Activated T-cell treated with anti-CD3 and anti-CD28 coated beads, Interleukin-2, amount 50 U/mL, for 4 hours (primary cell): ENCODE measurements at regions not wholly inside any gene's neighbourhood (a gene's known extent, or its start where the extent isn't known, plus 50 kb on each side); places are given as distances from the start of the nearest gene placed in this dataset.

Experiments used
- ATAC-seq, 2 donors: fragments of 200-7000 bp; cut with Tn5 transposase; one replicate each; pipeline ENCODE4 v1.10.0; 2021
- DNase-seq: peaks from one replicate; pipeline ENCODE4 v3.0.0-alpha.2; 2020
- H3K27me3 Mint-ChIP-seq: one replicate; pipeline ENCODE4 v1.8.0; 2021; ENCODE audit warnings: low read depth, mixed read lengths
- H3K36me3 Mint-ChIP-seq: one replicate; pipeline ENCODE4 v1.8.0; 2022; ENCODE audit warnings: mixed read lengths; ENCODE audit not compliant: insufficient read depth
- H3K4me1 Mint-ChIP-seq: one replicate; pipeline ENCODE4 v1.8.0; 2021; ENCODE audit warnings: low read depth, mixed read lengths
- H3K4me3 Mint-ChIP-seq: one replicate; pipeline ENCODE4 v1.8.0; 2021; ENCODE audit warnings: mild to moderate bottlenecking, moderate library complexity, mixed read lengths
- H3K9me3 Mint-ChIP-seq: one replicate; pipeline ENCODE4 v1.8.0; 2021; ENCODE audit warnings: mixed read lengths

- DNase-seq (no peak), ATAC-seq (no peak)
- Mint-ChIP-seq H3K4me3 (no peak overlapping the region), H3K9me3 (no peaks in the 10 kb centered on the region), H3K4me1 (peaks cover 13% of the 10 kb centered on the region), H3K27me3 (peaks cover 11% of the 10 kb centered on the region), H3K36me3 (no peaks in the 10 kb centered on the region)
Observed at GRCh38 chrX:2588049-2588448, 87.3 kb upstream of the DHRSX start.

DNA sequence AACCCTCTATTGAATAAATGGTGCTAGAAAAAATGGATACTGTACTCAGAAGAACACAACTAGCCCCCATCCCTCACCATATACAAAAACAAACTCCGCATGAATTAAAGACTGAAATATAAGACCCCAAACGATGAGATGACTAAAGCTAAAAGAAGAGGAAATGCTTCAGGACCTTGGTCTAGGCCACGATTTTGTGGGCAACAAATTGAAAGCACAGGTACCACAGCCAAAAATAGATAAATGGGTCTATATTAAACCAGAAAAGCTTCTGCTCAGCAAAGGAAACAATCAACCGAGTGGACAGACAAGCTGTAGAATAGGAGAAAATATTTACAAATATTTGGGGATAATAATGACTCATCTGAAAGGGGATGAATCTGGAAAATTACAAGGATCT, 86.4 kb upstream of the DHRSX start:
- Mint-ChIP-seq H3K9me3 (no peaks in the 10 kb centered on the region), H3K4me1 (peaks cover 11% of the 10 kb centered on the region), H3K36me3 (no peaks in the 10 kb centered on the region), H3K4me3 (no peak overlapping the region), H3K27me3 (peaks cover 20% of the 10 kb centered on the region)
- ATAC-seq (no peak), DNase-seq (no peak)

DNA sequence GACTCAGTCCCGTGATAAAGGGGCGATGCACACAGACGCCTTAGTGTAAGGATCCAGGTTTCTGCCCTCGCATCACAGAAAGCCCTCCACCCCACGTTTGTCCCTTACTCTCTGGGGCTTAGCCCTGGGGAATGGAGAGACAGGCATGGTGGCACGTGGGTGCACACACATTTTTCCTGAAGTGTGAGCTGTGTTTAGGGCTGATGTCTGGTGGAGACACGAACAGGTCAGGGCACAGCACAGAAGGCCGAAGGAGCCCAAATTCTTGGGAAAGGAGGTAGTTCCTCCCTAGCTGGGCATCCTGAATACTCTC, 84.3 kb upstream of the DHRSX start:
- DNase-seq: no peak
- no peak for ATAC-seq
- Mint-ChIP-seq H3K27me3 (peaks cover 36% of the 10 kb centered on the region), H3K36me3 (no peaks in the 10 kb centered on the region), H3K4me3 (no peak overlapping the region), H3K9me3 (no peaks in the 10 kb centered on the region), H3K4me1 (peaks cover 11% of the 10 kb centered on the region)

GRCh38 chrX:2584251-2585157, 83.7 kb upstream of the DHRSX start:
- H3K4me1 Mint-ChIP-seq: peaks cover 11% of the 10 kb centered on the region
- DNase-seq (no peak), ATAC-seq (peak; percentile 21 to 70)
- H3K27me3 Mint-ChIP-seq: peaks cover 36% of the 10 kb centered on the region
- H3K9me3 Mint-ChIP-seq: no peaks in the 10 kb centered on the region
- peak overlapping the region; percentile 69 for H3K4me3 Mint-ChIP-seq
- no peaks in the 10 kb centered on the region for H3K36me3 Mint-ChIP-seq

DNA sequence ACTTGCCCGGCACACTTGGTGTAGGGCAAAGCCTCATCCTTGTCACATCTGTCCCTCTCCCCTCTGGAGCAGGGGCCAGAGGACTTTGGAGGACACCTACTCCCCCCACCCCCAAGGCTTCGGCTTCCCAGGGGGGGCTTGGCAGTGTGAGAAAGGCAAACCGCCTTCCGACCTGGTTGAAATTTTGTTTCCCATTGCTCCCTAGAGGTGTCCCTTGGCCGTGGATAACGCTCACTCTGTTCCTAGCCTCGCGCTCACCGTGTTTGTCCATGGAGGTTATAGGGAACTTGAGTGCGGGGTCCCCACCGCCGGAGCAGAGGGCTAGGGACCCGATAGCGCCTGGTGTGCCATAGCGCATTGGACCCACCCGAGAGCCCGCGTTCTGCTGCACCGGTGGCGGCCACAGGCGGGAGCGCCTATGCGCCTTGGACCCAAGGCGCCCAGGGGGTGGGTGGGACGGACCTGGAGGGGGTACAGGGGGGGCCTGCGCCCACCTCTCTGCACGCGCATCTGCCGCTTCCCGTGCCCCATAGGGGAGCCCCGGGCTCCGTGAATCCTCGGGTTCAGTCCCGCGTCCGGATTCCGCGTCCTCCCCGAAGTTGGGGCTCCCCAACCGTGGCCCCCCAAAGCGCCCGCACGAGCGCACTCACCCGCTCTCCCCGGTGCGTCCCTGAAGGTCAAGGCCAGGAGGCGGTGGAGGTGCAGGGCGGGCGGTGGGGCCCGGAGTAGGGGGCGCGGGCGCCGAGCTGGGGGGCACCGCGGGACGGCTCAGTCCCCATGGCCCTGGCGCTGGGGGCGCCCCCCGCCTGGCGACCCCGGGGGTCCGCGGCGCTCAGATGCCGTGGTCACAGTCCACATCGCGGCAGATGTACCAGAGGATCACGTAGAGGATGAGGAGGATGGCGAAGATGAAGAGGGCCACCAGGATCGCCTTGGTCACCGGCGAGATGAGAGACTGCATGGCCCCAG, 82.7 kb upstream of the DHRSX start:
- no peaks in the 10 kb centered on the region for H3K36me3 Mint-ChIP-seq
- peaks cover 39% of the 10 kb centered on the region for H3K27me3 Mint-ChIP-seq
- DNase-seq (no peak), ATAC-seq (peak in 1 of 2 donors; percentile 30)
- H3K4me1 Mint-ChIP-seq: peaks cover 13% of the 10 kb centered on the region
- no peaks in the 10 kb centered on the region for H3K9me3 Mint-ChIP-seq
- H3K4me3 Mint-ChIP-seq: no peak overlapping the region

DNA sequence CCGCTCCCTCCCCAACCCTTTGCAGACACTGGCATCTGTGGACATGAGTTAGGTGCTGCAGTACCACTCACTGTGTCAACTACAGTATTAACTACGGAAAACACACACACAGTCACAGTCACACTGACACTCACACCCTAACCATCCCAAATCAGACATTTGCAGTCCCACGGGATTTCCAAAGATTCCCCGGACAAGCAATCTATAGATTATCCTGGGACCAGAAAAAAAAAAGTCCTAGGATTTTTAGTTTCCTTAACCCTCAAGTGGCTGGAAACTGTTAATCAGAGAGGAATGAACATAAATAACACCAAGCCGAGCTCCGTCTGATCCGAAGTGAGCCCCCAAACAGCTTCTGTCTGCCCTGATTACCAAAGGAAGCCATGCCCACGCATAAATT, 81.9 kb upstream of the DHRSX start:
- Mint-ChIP-seq H3K27me3 (peaks cover 44% of the 10 kb centered on the region), H3K36me3 (no peaks in the 10 kb centered on the region), H3K9me3 (no peaks in the 10 kb centered on the region), H3K4me3 (no peak overlapping the region), H3K4me1 (peaks cover 13% of the 10 kb centered on the region)
- ATAC-seq (no peak), DNase-seq (no peak)

GRCh38 chrX:2581296-2581695, 80.5 kb upstream of the DHRSX start:
- Mint-ChIP-seq H3K9me3 (no peaks in the 10 kb centered on the region), H3K36me3 (no peaks in the 10 kb centered on the region)

GRCh38 chrX:2578864-2579263, 78.1 kb upstream of the DHRSX start:
- Mint-ChIP-seq H3K36me3 (no peaks in the 10 kb centered on the region), H3K4me1 (peaks cover 9% of the 10 kb centered on the region), H3K27me3 (peaks cover 39% of the 10 kb centered on the region), H3K4me3 (no peak overlapping the region), H3K9me3 (no peaks in the 10 kb centered on the region)
- DNase-seq (no peak), ATAC-seq (no peak)

More at GRCh38 chrX:2581296-2581695, 80.5 kb upstream of the DHRSX start:
- Mint-ChIP-seq H3K4me3 (no peak overlapping the region), H3K4me1 (peaks cover 13% of the 10 kb centered on the region), H3K27me3 (peaks cover 44% of the 10 kb centered on the region)
- no peak for DNase-seq
- no peak for ATAC-seq

DNA sequence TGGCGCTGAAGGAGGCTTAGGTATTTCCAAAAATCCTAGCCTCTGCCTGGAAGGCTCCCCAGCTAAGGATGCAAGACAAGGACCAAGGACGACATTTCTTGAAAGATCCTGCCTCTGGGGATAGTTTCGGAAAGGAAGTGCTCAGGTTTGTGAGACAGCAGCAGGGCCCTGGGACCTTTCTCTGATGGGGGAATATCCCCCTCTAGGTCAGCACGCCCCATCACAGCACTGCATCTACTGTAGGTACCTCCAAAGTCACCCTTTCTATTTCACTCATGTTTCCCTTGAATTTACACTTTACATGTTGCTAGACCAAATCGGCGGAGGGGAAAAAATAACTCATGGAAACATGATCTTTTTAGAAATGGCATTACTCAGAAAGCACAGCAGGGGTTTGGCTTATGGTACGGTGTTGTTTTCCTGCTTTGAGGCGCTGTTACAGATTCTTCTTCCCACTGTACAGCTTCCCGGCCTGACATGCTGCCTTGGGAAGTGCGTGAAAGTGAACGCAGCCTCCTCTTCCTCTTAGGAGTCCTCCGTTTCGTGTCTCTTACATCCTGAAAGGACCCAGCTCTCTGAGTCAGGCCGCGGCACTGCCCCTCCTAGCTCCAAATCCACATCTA, 77.2 kb upstream of the DHRSX start:
- Mint-ChIP-seq H3K4me3 (no peak overlapping the region), H3K36me3 (no peaks in the 10 kb centered on the region), H3K4me1 (peaks cover 5% of the 10 kb centered on the region), H3K27me3 (peaks cover 34% of the 10 kb centered on the region), H3K9me3 (no peaks in the 10 kb centered on the region)
- DNase-seq (no peak), ATAC-seq (no peak)

- Mint-ChIP-seq H3K36me3 (no peaks in the 10 kb centered on the region), H3K4me1 (peaks cover 2% of the 10 kb centered on the region), H3K27me3 (peaks cover 22% of the 10 kb centered on the region), H3K4me3 (no peak overlapping the region), H3K9me3 (no peaks in the 10 kb centered on the region)
- ATAC-seq (no peak), DNase-seq (no peak)
Observed at GRCh38 chrX:2576793-2577192, 76.0 kb upstream of the DHRSX start.

DNA sequence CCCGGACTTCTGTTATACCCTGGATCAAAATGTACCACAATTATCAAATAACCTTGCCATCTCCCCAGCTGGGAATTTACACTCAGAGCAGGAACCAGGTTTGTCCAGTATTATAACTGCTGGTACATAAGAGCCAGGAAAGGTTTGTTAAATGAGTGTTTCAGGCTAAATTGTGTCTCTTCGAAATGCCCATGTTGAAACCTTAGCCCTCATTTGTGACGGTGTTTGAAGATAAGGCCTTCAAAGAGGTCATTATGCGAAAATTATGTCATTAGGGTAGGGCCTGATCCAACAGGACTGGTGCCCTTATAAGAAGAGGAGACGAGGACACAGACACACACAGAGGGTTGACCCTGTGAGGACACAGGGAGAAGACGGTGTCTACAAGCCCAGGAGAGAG, 73.5 kb upstream of the DHRSX start:
- Mint-ChIP-seq H3K4me3 (no peak overlapping the region), H3K36me3 (no peaks in the 10 kb centered on the region), H3K4me1 (peaks cover 2% of the 10 kb centered on the region), H3K9me3 (peaks cover 7% of the 10 kb centered on the region), H3K27me3 (peaks cover 8% of the 10 kb centered on the region)
- ATAC-seq (no peak), DNase-seq (no peak)

DNA sequence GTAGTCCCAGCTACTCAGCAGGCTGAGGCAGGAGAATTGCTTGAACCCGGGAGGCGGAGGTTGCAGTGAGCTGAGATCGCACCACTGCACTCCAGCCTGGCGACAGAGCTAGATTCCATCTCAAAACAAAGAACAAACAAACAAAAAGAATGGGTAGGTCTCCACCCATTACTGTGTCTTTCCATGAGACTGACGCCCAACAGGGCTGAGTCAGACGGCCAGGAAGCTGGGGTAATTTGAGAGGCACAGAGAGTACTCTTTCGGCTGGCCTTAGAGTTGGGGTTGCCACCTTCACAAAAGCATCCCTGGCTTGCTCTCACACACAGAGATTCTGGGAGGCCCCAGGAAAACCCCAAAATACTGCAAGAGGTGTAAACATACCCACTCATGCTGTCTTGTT, 72.0 kb upstream of the DHRSX start:
- peaks cover 8% of the 10 kb centered on the region for H3K9me3 Mint-ChIP-seq
- no peak for DNase-seq
- H3K27me3 Mint-ChIP-seq: peaks cover 3% of the 10 kb centered on the region
- ATAC-seq: no peak
- H3K4me3 Mint-ChIP-seq: no peak overlapping the region
- H3K4me1 Mint-ChIP-seq: no peaks in the 10 kb centered on the region
- H3K36me3 Mint-ChIP-seq: no peaks in the 10 kb centered on the region

- H3K4me1 Mint-ChIP-seq: no peaks in the 10 kb centered on the region
- no peak overlapping the region for H3K4me3 Mint-ChIP-seq
- peaks cover 8% of the 10 kb centered on the region for H3K9me3 Mint-ChIP-seq
- DNase-seq: no peak
- no peaks in the 10 kb centered on the region for H3K27me3 Mint-ChIP-seq
- H3K36me3 Mint-ChIP-seq: no peaks in the 10 kb centered on the region
- no peak for ATAC-seq
Observed at GRCh38 chrX:2568125-2568524, 67.3 kb upstream of the DHRSX start.

- DNase-seq (no peak), ATAC-seq (no peak)
- Mint-ChIP-seq H3K27me3 (no peaks in the 10 kb centered on the region), H3K9me3 (peaks cover 8% of the 10 kb centered on the region), H3K4me3 (no peak overlapping the region), H3K36me3 (no peaks in the 10 kb centered on the region), H3K4me1 (no peaks in the 10 kb centered on the region)
Observed at GRCh38 chrX:2566055-2566454, 65.3 kb upstream of the DHRSX start.
